Amniotic epithelial cell (primary cell): ENCODE measurements at regions not wholly inside any gene's neighbourhood (a gene's known extent, or its start where the extent isn't known, plus 50 kb on each side); places are given as distances from the start of the nearest gene placed in this dataset.
"Not testable (repeated sequence)": the region's sequence is repeated elsewhere in the genome, so short reads cannot be mapped to it uniquely, and the experiment has no call there.

ENCODE experiments used
- DNase-seq: peaks from one replicate; pipeline ENCODE4 v3.0.0-alpha.2; 2010; ENCODE audit warnings: low read depth

GRCh38 chr12:125786143-125786542, 720.9 kb downstream of the AACS start:
- DNase-seq: peak; percentile 6

GRCh38 chr12:125794401-125794800, 729.2 kb downstream of the AACS start:
- DNase-seq: peak; percentile 6

GRCh38 chr12:125797421-125798175, 732.4 kb downstream of the AACS start:
- peak; percentile 17 for DNase-seq

- DNase-seq: no peak
Observed at GRCh38 chr12:125804660-125805059, 739.4 kb downstream of the AACS start.

- DNase-seq: no peak
Observed at GRCh38 chr12:125824276-125824675, 759.0 kb downstream of the AACS start.

- no peak for DNase-seq
Observed at GRCh38 chr12:125835852-125836251, 770.6 kb downstream of the AACS start.

GRCh38 chr12:125836647-125837046, 771.4 kb downstream of the AACS start:
- no peak for DNase-seq

- no peak for DNase-seq
Observed at GRCh38 chr12:125841332-125841731, 776.1 kb downstream of the AACS start.

- DNase-seq: peak; percentile 85
Observed at GRCh38 chr12:125852116-125852515, 786.9 kb downstream of the AACS start.

GRCh38 chr12:125852679-125853078, 787.4 kb downstream of the AACS start:
- DNase-seq: no peak

- DNase-seq: no peak
Observed at GRCh38 chr12:125853670-125854069, 788.4 kb downstream of the AACS start.

- no peak for DNase-seq
Observed at GRCh38 chr12:125856366-125856765, 791.1 kb downstream of the AACS start.

- no peak for DNase-seq
Observed at GRCh38 chr12:125856896-125857295, 791.7 kb downstream of the AACS start.

GRCh38 chr12:125860672-125861288, 795.5 kb downstream of the AACS start:
- DNase-seq: no peak

- no peak for DNase-seq
Observed at GRCh38 chr12:125861299-125862281, 796.4 kb downstream of the AACS start.

GRCh38 chr12:125865236-125865635, 800.0 kb downstream of the AACS start:
- DNase-seq: not testable (repeated sequence)

- DNase-seq: no peak
Observed at GRCh38 chr12:125871811-125872594, 806.8 kb downstream of the AACS start.

GRCh38 chr12:125873016-125873415, 807.8 kb downstream of the AACS start:
- peak; percentile 7 for DNase-seq

- DNase-seq: no peak
Observed at GRCh38 chr12:125878483-125878882, 813.2 kb downstream of the AACS start.

- peak; percentile 65 for DNase-seq
Observed at GRCh38 chr12:125882141-125882540, 816.9 kb downstream of the AACS start.

- peak; percentile 18 for DNase-seq
Observed at GRCh38 chr12:125888921-125889320, 823.7 kb downstream of the AACS start.

- no peak for DNase-seq
Observed at GRCh38 chr12:125889742-125890141, 824.5 kb downstream of the AACS start.
